Suprapubic skin (tissue), 4 donors: ENCODE measurements at regions not wholly inside any gene's neighbourhood (a gene's known extent, or its start where the extent isn't known, plus 50 kb on each side); places are given as distances from the start of the nearest gene placed in this dataset.
"Not testable (repeated sequence)": the region's sequence is repeated elsewhere in the genome, so short reads cannot be mapped to it uniquely, and the experiment has no call there.

ENCODE experiments used
- DNase-seq, 2 donors: peaks; one replicate each; pipeline ENCODE4 v3.0.0-alpha.2; 2019; ENCODE audit warnings: low spot score in 2 of 2
- H3K27ac ChIP-seq: fragments of 200-600 bp; sonication (generic); one replicate; pipeline ENCODE4 v1.5.1; 2019
- H3K27me3 ChIP-seq: fragments of 200-600 bp; sonication (generic); one replicate; pipeline ENCODE4 v1.5.1; 2019
- H3K36me3 ChIP-seq: fragments of 200-600 bp; sonication (generic); one replicate; pipeline ENCODE4 v1.5.1; 2019
- H3K4me1 ChIP-seq: fragments of 200-600 bp; sonication (generic); one replicate; pipeline ENCODE4 v1.5.1; 2019
- H3K4me3 ChIP-seq: fragments of 200-600 bp; sonication (generic); one replicate; pipeline ENCODE4 v1.5.1; 2019; ENCODE audit warnings: mild to moderate bottlenecking
- H3K9me3 ChIP-seq: fragments of 200-600 bp; sonication (generic); one replicate; pipeline ENCODE4 v1.5.1; 2019
- EP300 ChIP-seq: sonication (generic); formaldehyde crosslinking; IDR thresholded peaks from one replicate; pipeline ENCODE4 v1.6.1; 2017; ENCODE audit warnings: antibody characterized with exemption
- POLR2A ChIP-seq, 2 donors: fragments of 450-650 bp; IDR thresholded peaks; one replicate each; pipeline ENCODE4 v1.6.1; 2017; ENCODE audit warnings: antibody characterized with exemption in 2 of 2, mild to moderate bottlenecking in 2 of 2, moderate library complexity in 2 of 2
- POLR2AphosphoS5 ChIP-seq, 3 donors: sonication (generic); formaldehyde crosslinking; IDR thresholded peaks; one replicate each; pipeline ENCODE4 v1.6.1; 2017; ENCODE audit warnings: antibody characterized with exemption in 3 of 3
- WGBS: methylation state at CpG from one replicate; pipeline ENCODE4 v1.1.5; 2018; 5-methylcytosine and 5-hydroxymethylcytosine counted together
- TF ChIP-seq, protein P1 (sequence below), 2 donors: fragments of 200-600 bp in 1 of 2; fragments of 450-650 bp in 1 of 2; sonication (generic) in 1 of 2; IDR thresholded peaks; one replicate each; pipeline ENCODE4 v1.5.1; 2016 to 2019; ENCODE audit warnings: antibody characterized with exemption in 2 of 2, mild to moderate bottlenecking in 1 of 2, moderate library complexity in 1 of 2

GRCh38 chr5:3446410-3446809 is 149.2 kb upstream of the IRX1 start:
- 63% methylated on average over 3 of the region's 3 CpGs for WGBS
- Histone ChIP-seq H3K4me1 (no peaks in the 10 kb centered on the region), H3K27me3 (no peaks in the 10 kb centered on the region), H3K4me3 (no peak overlapping the region), H3K36me3 (no peaks in the 10 kb centered on the region), H3K27ac (no peak overlapping the region), H3K9me3 (peaks cover 4% of the 10 kb centered on the region)
- no peak for DNase-seq
- TF ChIP-seq, protein P1, sequence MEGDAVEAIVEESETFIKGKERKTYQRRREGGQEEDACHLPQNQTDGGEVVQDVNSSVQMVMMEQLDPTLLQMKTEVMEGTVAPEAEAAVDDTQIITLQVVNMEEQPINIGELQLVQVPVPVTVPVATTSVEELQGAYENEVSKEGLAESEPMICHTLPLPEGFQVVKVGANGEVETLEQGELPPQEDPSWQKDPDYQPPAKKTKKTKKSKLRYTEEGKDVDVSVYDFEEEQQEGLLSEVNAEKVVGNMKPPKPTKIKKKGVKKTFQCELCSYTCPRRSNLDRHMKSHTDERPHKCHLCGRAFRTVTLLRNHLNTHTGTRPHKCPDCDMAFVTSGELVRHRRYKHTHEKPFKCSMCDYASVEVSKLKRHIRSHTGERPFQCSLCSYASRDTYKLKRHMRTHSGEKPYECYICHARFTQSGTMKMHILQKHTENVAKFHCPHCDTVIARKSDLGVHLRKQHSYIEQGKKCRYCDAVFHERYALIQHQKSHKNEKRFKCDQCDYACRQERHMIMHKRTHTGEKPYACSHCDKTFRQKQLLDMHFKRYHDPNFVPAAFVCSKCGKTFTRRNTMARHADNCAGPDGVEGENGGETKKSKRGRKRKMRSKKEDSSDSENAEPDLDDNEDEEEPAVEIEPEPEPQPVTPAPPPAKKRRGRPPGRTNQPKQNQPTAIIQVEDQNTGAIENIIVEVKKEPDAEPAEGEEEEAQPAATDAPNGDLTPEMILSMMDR (IDR thresholded peaks at IDR 0.05) = no peak

GRCh38 chr5:3445517-3445916 is 150.1 kb upstream of the IRX1 start:
- not testable (repeated sequence) for H3K4me1 ChIP-seq, H3K9me3 ChIP-seq, H3K4me3 ChIP-seq, H3K27ac ChIP-seq, H3K36me3 ChIP-seq, H3K27me3 ChIP-seq, DNase-seq

GRCh38 chr5:3432135-3432534 is 163.5 kb upstream of the IRX1 start:
- Histone ChIP-seq H3K36me3 (no peaks in the 10 kb centered on the region), H3K4me1 (no peaks in the 10 kb centered on the region), H3K27ac (no peak overlapping the region), H3K9me3 (no peaks in the 10 kb centered on the region), H3K27me3 (peaks cover 14% of the 10 kb centered on the region), H3K4me3 (no peak overlapping the region)
- WGBS = 75% methylated on average over 4 of the region's 4 CpGs
- no peak for TF ChIP-seq POLR2A (IDR thresholded peaks at IDR 0.05)
- TF ChIP-seq, protein P1 (IDR thresholded peaks at IDR 0.05) = no peak
- no peak for TF ChIP-seq POLR2AphosphoS5 (IDR thresholded peaks at IDR 0.05)
- no peak for TF ChIP-seq EP300
- DNase-seq = no peak

DNA sequence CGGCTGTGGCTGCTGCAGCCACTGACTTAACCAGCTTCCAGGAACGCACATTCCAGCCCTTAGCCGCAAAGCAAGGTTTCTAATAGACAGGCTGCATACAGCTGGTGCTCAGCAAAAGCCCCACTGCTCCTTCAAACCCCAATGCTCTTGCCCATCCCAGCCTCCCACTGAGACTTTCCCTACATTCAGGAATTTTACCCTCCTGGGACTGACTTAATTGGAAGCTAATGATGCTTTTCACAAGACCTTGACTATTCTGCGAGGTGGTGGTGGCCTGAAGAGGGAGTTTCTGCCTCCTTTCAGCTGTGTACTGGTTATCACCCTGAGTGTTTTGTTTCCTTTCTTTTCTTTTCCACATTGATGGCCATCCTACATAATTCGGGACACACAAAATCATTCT is 164.9 kb upstream of the IRX1 start:
- Histone ChIP-seq H3K4me1 (no peaks in the 10 kb centered on the region), H3K36me3 (no peaks in the 10 kb centered on the region), H3K27ac (no peak overlapping the region), H3K27me3 (peaks cover 10% of the 10 kb centered on the region), H3K4me3 (no peak overlapping the region), H3K9me3 (no peaks in the 10 kb centered on the region)
- DNase-seq = no peak
- no peak for TF ChIP-seq POLR2AphosphoS5 (IDR thresholded peaks at IDR 0.05)
- no peak for TF ChIP-seq POLR2A (IDR thresholded peaks at IDR 0.05)
- TF ChIP-seq, protein P1 (IDR thresholded peaks at IDR 0.05) = no peak
- TF ChIP-seq EP300 = no peak
- 67% methylated on average over 5 of the region's 5 CpGs for WGBS

DNA sequence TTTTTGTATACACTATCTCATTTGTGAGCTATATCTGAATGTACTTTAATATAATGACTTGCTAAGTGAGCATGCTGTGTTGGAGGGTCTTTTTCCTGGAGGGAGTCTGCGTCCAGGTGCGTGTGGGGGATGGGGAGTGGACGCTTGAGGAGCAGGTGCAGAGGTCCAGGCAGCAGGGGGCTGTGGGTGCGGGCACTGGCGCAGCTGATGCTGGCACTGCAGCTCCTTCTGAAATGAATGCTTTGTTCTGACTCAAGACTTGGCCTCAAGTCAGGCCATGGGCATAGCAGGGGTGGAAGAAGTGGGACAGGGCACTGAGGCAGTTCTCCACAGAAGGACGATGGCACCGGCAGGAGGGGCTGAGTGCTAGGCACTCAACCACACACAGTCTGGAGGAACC is 165.7 kb upstream of the IRX1 start:
- no peak for DNase-seq
- peaks cover 10% of the 10 kb centered on the region for H3K27me3 ChIP-seq
- no peaks in the 10 kb centered on the region for H3K36me3 ChIP-seq
- no peak overlapping the region for H3K4me3 ChIP-seq
- no peak for TF ChIP-seq POLR2AphosphoS5 (IDR thresholded peaks at IDR 0.05)
- H3K4me1 ChIP-seq = no peaks in the 10 kb centered on the region
- no peaks in the 10 kb centered on the region for H3K9me3 ChIP-seq
- no peak overlapping the region for H3K27ac ChIP-seq
- 88% methylated on average over 5 of the region's 7 CpGs for WGBS

DNA sequence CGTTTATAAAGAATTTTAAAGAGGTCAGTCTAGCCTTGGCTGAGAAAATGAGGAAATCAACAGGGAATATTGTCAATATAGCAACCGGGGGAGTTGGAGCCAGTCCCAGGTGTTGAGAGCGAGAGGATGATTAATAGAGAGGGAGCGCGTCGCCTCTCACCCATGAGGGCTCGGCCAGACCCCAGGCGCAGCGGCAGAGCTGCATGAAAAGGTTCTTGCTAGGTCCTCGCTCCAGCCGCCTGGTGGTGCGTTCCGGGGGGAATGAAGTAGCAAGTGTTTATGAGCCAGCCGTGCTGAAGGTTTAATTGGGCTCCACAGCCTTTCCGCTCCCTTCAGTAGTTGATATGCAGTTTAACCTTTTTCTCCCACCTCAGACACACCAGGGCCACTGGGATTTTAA is 167.3 kb upstream of the IRX1 start:
- 57% methylated on average over 15 of the region's 15 CpGs for WGBS
- H3K27me3 ChIP-seq = peaks cover 10% of the 10 kb centered on the region
- TF ChIP-seq EP300 (no peak), POLR2A (IDR thresholded peaks at IDR 0.05) (no peak), POLR2AphosphoS5 (IDR thresholded peaks at IDR 0.05) (no peak)
- TF ChIP-seq, protein P1 (IDR thresholded peaks at IDR 0.05) = no peak
- no peaks in the 10 kb centered on the region for H3K4me1 ChIP-seq
- H3K36me3 ChIP-seq = no peaks in the 10 kb centered on the region
- DNase-seq = no peak
- H3K27ac ChIP-seq = no peak overlapping the region
- H3K4me3 ChIP-seq = no peak overlapping the region
- no peaks in the 10 kb centered on the region for H3K9me3 ChIP-seq
